Nephron (organoid): ENCODE measurements at regions not wholly inside any gene's neighbourhood (a gene's known extent, or its start where the extent isn't known, plus 50 kb on each side); places are given as distances from the start of the nearest gene placed in this dataset.

ENCODE experiments used
- H3K27ac Mint-ChIP-seq, 3 experiments: 2 replicates each; pipeline ENCODE4 v1.8.0; 2020; ENCODE audit warnings: mixed read lengths in 3 of 3, mild to moderate bottlenecking in 2 of 3, moderate library complexity in 1 of 3
- H3K27me3 Mint-ChIP-seq: 2 replicates; pipeline ENCODE4 v1.8.0; 2021; ENCODE audit warnings: low read depth, mild to moderate bottlenecking, moderate library complexity, mixed read lengths
- H3K36me3 Mint-ChIP-seq: 2 replicates; pipeline ENCODE4 v1.8.0; 2020; ENCODE audit warnings: low read depth, mixed read lengths
- H3K4me1 Mint-ChIP-seq: 2 replicates; pipeline ENCODE4 v1.8.0; 2020; ENCODE audit warnings: mixed read lengths
- H3K4me3 Mint-ChIP-seq, 3 experiments: 2 replicates each; pipeline ENCODE4 v1.8.0; 2020; ENCODE audit warnings: mild to moderate bottlenecking in 3 of 3, mixed read lengths in 3 of 3, moderate library complexity in 2 of 3
- H3K9me3 Mint-ChIP-seq: 2 replicates; pipeline ENCODE4 v1.8.0; 2020; ENCODE audit warnings: mixed read lengths
- CTCF ChIP-seq, 3 experiments: fragments of 200-600 bp; sonication (generic); IDR thresholded peaks; one replicate each; pipeline ENCODE4 v1.5.0; 2021; ENCODE audit warnings: antibody characterized with exemption in 3 of 3; ENCODE audit not compliant: unreplicated experiment in 3 of 3

DNA sequence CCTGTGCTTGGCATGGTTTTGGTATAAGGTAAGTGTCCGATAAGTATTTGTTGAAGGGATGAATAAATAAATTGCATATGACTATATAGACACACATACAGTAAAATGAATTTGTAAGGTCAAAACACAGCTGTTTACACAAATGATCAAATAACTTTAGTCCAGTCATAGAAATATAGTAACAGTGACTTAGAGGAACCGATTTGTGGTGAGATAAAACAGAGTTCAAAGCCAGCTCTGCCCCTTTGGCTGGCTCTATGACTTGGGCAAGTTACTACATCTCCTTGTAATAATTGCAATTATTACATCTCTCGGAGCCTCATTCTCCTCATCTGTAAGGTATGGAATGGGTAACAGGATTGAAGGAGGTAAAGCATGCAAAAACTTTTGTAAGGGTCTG is 384.0 kb downstream of the PLK2 start:
- no peak for TF ChIP-seq CTCF (IDR thresholded peaks at IDR 0.05; ENCODE audit: unreplicated experiment in 3 of 3)
- H3K4me1 Mint-ChIP-seq, result peaks cover 62% of the 10 kb centered on the region
- H3K4me3 Mint-ChIP-seq, result no peak overlapping the region
- H3K36me3 Mint-ChIP-seq, result no peaks in the 10 kb centered on the region
- H3K9me3 Mint-ChIP-seq, result no peaks in the 10 kb centered on the region
- no peaks in the 10 kb centered on the region for H3K27me3 Mint-ChIP-seq
- H3K27ac Mint-ChIP-seq, result peak overlapping the region in 1 of 3 experiments; percentile 58

DNA sequence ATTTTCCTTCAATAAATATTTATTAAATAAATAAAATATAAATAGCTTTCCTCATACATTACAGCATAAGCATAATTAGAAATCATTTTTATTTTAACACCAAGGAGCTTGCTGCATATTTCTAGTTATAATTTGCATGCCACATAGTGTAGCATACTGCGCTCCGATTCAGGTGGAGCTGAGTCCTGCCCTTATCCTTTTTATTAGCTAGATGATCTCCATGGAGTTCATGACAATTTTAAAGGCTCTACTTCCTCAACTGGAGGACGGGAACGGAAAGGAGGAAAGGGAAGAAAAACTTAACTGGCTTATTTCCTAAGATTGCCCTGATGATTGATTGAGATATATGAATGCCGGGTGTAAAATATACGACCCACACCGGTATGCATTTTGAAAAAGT is 385.2 kb downstream of the PLK2 start:
- H3K27ac Mint-ChIP-seq, result no peak overlapping the region
- no peaks in the 10 kb centered on the region for H3K36me3 Mint-ChIP-seq
- H3K4me3 Mint-ChIP-seq, result no peak overlapping the region
- no peak for TF ChIP-seq CTCF (IDR thresholded peaks at IDR 0.05; ENCODE audit: unreplicated experiment in 3 of 3)
- peaks cover 59% of the 10 kb centered on the region for H3K4me1 Mint-ChIP-seq
- H3K27me3 Mint-ChIP-seq, result no peaks in the 10 kb centered on the region
- no peaks in the 10 kb centered on the region for H3K9me3 Mint-ChIP-seq

GRCh38 chr5:58074222-58074621 is 385.7 kb downstream of the PLK2 start:
- peak overlapping the region in 1 of 3 experiments; percentile 1 for H3K27ac Mint-ChIP-seq
- H3K9me3 Mint-ChIP-seq, result no peaks in the 10 kb centered on the region
- H3K4me3 Mint-ChIP-seq, result no peak overlapping the region
- peaks cover 59% of the 10 kb centered on the region for H3K4me1 Mint-ChIP-seq
- no peaks in the 10 kb centered on the region for H3K27me3 Mint-ChIP-seq
- no peak for TF ChIP-seq CTCF (IDR thresholded peaks at IDR 0.05; ENCODE audit: unreplicated experiment in 3 of 3)
- no peaks in the 10 kb centered on the region for H3K36me3 Mint-ChIP-seq

- peaks cover 2% of the 10 kb centered on the region for H3K27me3 Mint-ChIP-seq
- peaks cover 51% of the 10 kb centered on the region for H3K4me1 Mint-ChIP-seq
- no peak for TF ChIP-seq CTCF (IDR thresholded peaks at IDR 0.05; ENCODE audit: unreplicated experiment in 3 of 3)
- peaks cover 2% of the 10 kb centered on the region for H3K9me3 Mint-ChIP-seq
- H3K27ac Mint-ChIP-seq, result peak overlapping the region in 1 of 3 experiments; percentile 35
- no peak overlapping the region for H3K4me3 Mint-ChIP-seq
- no peaks in the 10 kb centered on the region for H3K36me3 Mint-ChIP-seq
Observed at GRCh38 chr5:58073243-58073642, 386.6 kb downstream of the PLK2 start.

DNA sequence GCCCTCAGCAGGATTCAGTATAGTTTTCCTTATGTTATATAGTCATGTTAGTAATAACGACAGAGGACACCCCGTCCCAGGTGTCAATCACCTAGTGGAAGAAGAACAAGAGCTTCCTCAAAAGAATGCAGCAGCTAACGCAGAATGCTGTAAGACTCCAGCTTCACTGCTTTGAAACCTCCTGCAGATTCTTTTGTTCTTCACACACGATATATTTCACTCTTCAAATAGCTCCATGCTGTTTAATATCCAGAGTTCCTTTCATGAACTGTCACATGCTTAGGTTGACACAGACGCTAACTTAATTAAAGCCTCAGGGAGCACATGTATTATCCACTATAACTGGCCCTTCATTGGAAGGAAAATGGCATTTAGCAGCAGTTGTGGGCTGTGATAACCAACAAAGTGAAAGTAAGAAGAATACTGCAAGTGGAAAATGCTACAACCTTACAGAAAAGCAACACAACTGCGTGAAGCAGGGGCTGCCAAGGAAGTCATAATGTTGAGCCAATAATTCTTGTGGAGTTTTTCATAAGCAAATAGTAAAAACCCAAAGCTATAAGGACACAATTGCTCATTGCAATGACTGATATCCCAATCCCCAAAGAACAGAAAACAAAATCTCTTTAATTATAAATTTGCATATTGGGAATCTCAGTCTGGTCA is 387.5 kb downstream of the PLK2 start:
- TF ChIP-seq CTCF (IDR thresholded peaks at IDR 0.05; ENCODE audit: unreplicated experiment in 3 of 3), result no peak
- Mint-ChIP-seq H3K9me3 (peaks cover 7% of the 10 kb centered on the region), H3K27ac (peak overlapping the region in 2 of 3 experiments; percentile 33 to 35), H3K4me3 (peak overlapping the region in 1 of 3 experiments; percentile 13), H3K36me3 (no peaks in the 10 kb centered on the region), H3K27me3 (peaks cover 5% of the 10 kb centered on the region), H3K4me1 (peaks cover 43% of the 10 kb centered on the region)

DNA sequence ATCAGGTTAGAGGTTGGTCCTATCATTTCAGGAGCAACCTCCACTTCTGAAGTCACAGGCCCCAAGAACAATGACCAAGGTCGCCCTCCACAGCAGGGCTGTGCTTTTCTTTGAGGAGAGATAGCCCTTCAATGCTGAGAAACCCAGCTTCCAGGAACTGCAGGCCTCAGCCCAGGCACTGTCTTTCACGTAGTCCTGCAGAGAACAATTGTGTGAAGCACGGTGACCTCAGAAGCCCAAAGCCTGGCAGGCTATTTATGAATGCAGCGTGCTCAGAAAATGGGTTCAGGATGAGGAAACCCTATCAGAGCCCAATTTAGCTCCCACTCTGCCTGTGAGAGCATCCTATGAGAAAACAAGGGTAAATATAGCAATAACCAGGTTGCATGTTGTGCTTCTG is 388.3 kb downstream of the PLK2 start:
- H3K4me3 Mint-ChIP-seq, result no peak overlapping the region
- H3K27ac Mint-ChIP-seq, result peak overlapping the region in 1 of 3 experiments; percentile 35
- H3K9me3 Mint-ChIP-seq, result peaks cover 7% of the 10 kb centered on the region
- H3K27me3 Mint-ChIP-seq, result peaks cover 5% of the 10 kb centered on the region
- H3K36me3 Mint-ChIP-seq, result no peaks in the 10 kb centered on the region
- H3K4me1 Mint-ChIP-seq, result peaks cover 34% of the 10 kb centered on the region
- no peak for TF ChIP-seq CTCF (IDR thresholded peaks at IDR 0.05; ENCODE audit: unreplicated experiment in 3 of 3)
